Left ventricle myocardium inferior (tissue), 1 donor: ENCODE measurements at regions not wholly inside any gene's neighbourhood (a gene's known extent, or its start where the extent isn't known, plus 50 kb on each side); places are given as distances from the start of the nearest gene placed in this dataset.

ENCODE experiments used
- DNase-seq: peaks from one replicate; pipeline ENCODE4 v3.0.0-alpha.2; 2020
- H3K27ac ChIP-seq: fragments of 200-600 bp; replicated peaks from 2 replicates; pipeline ENCODE4 v1.8.0; 2021
- H3K27me3 ChIP-seq: fragments of 200-600 bp; 2 replicates; pipeline ENCODE4 v1.8.0; 2021; ENCODE audit warnings: low read depth
- H3K36me3 ChIP-seq: fragments of 200-600 bp; 2 replicates; pipeline ENCODE4 v1.8.0; 2021
- H3K4me1 ChIP-seq: fragments of 200-600 bp; 2 replicates; pipeline ENCODE4 v1.8.0; 2021
- H3K4me3 ChIP-seq: fragments of 200-600 bp; 2 replicates; pipeline ENCODE4 v1.8.0; 2021; ENCODE audit warnings: mild to moderate bottlenecking, moderate library complexity
- H3K9me3 ChIP-seq: fragments of 200-600 bp; replicated peaks from 2 replicates; pipeline ENCODE4 v1.8.0; 2021
- intact Hi-C: fragments of 100-400 bp; cut with micrococcal nuclease; formaldehyde crosslinking; loops from one replicate; pipeline ENCODE4 v1.11.0; 2022
- TF ChIP-seq, protein P1 (sequence below): fragments of 200-600 bp; IDR thresholded peaks from 2 replicates; pipeline ENCODE4 v1.8.0; 2021; ENCODE audit warnings: antibody characterized with exemption, mild to moderate bottlenecking, borderline replicate concordance
- donor health status: DM: no; HTN: yes; CAD: no; lungs with severe emphysema.

GRCh38 chr1:55825461-55825860 lies 610.3 kb upstream of the USP24 start:
- Histone ChIP-seq H3K9me3 (no peaks in the 10 kb centered on the region), H3K27me3 (no peaks in the 10 kb centered on the region), H3K4me3 (no peak overlapping the region), H3K27ac (no peak overlapping the region), H3K4me1 (no peaks in the 10 kb centered on the region), H3K36me3 (no peaks in the 10 kb centered on the region)
- intact Hi-C loops = no loop called here
- DNase-seq = no peak
- TF ChIP-seq, protein P1, sequence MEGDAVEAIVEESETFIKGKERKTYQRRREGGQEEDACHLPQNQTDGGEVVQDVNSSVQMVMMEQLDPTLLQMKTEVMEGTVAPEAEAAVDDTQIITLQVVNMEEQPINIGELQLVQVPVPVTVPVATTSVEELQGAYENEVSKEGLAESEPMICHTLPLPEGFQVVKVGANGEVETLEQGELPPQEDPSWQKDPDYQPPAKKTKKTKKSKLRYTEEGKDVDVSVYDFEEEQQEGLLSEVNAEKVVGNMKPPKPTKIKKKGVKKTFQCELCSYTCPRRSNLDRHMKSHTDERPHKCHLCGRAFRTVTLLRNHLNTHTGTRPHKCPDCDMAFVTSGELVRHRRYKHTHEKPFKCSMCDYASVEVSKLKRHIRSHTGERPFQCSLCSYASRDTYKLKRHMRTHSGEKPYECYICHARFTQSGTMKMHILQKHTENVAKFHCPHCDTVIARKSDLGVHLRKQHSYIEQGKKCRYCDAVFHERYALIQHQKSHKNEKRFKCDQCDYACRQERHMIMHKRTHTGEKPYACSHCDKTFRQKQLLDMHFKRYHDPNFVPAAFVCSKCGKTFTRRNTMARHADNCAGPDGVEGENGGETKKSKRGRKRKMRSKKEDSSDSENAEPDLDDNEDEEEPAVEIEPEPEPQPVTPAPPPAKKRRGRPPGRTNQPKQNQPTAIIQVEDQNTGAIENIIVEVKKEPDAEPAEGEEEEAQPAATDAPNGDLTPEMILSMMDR = no peak

DNA sequence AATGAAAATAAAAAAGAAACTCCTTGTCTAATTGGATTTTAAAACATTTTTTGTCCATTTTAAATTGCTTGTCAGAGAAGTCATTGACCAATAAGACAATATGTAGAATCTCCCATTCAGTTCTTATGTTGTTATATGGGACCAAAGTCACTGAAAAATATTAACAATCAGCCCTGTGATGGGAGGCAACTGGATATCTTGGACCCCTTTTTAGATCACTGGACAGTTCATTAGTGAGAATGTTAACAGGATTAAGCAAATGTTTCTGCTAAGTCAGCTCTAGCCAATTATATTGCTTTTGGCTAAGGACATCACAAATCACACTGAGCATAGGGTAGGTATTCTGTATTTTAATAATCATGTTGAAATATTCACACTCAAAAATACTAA lies 609.1 kb upstream of the USP24 start:
- Histone ChIP-seq H3K27ac (no peak overlapping the region), H3K9me3 (no peaks in the 10 kb centered on the region), H3K27me3 (no peaks in the 10 kb centered on the region), H3K36me3 (no peaks in the 10 kb centered on the region), H3K4me3 (no peak overlapping the region), H3K4me1 (no peaks in the 10 kb centered on the region)
- intact Hi-C loops = no loop called here
- TF ChIP-seq, protein P1 = no peak
- DNase-seq = no peak

- Histone ChIP-seq H3K4me1 (no peaks in the 10 kb centered on the region), H3K27ac (no peak overlapping the region), H3K36me3 (no peaks in the 10 kb centered on the region), H3K4me3 (no peak overlapping the region), H3K27me3 (no peaks in the 10 kb centered on the region), H3K9me3 (no peaks in the 10 kb centered on the region)
- intact Hi-C loops = no loop called here
- no peak for DNase-seq
- TF ChIP-seq, protein P1 = no peak
These were observed 608.5 kb upstream of the USP24 start for GRCh38 chr1:55823541-55824250.

GRCh38 chr1:55822891-55823290 lies 607.7 kb upstream of the USP24 start:
- no peaks in the 10 kb centered on the region for H3K36me3 ChIP-seq
- TF ChIP-seq, protein P1 = no peak
- no peak overlapping the region for H3K4me3 ChIP-seq
- no peaks in the 10 kb centered on the region for H3K9me3 ChIP-seq
- intact Hi-C loops = no loop called here
- no peak overlapping the region for H3K27ac ChIP-seq
- no peak for DNase-seq
- no peaks in the 10 kb centered on the region for H3K4me1 ChIP-seq
- no peaks in the 10 kb centered on the region for H3K27me3 ChIP-seq

DNA sequence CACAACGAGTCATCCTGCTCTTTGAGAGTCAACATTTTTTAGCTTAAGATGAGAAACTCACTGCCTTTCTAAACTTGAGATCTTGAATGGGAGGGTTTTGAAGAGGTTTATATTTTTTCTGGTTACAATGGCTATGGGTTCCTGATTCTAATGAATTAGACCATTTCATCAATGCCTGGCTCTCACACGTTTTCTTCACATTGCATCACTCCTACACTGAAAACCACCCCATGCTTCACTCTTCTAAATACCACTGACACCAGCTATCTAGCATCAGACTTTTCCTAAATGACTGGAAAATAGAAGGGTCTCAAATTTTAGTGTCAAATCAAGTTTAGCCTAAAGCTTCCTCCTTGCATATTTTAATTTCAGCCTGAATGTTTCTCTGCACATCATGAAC lies 606.1 kb upstream of the USP24 start:
- H3K9me3 ChIP-seq = no peaks in the 10 kb centered on the region
- TF ChIP-seq, protein P1 = no peak
- peaks cover 4% of the 10 kb centered on the region for H3K4me1 ChIP-seq
- intact Hi-C loops = no loop called here
- H3K36me3 ChIP-seq = no peaks in the 10 kb centered on the region
- H3K4me3 ChIP-seq = no peak overlapping the region
- H3K27ac ChIP-seq = no peak overlapping the region
- DNase-seq = no peak
- no peaks in the 10 kb centered on the region for H3K27me3 ChIP-seq
